ENCODE measurements at regions not wholly inside any gene's neighbourhood (a gene's known extent, or its start where the extent isn't known, plus 50 kb on each side); places are given as distances from the start of the nearest gene placed in this dataset.

GRCh38 chr12:43057566-43057965 lies 468.0 kb upstream of the PRICKLE1 start:
- no peaks in the 10 kb centered on the region for H3K36me3 ChIP-seq
- no peaks in the 10 kb centered on the region for H3K9me3 ChIP-seq
- no peak overlapping the region for H3K27ac ChIP-seq
- TF ChIP-seq POLR2A (IDR thresholded peaks at IDR 0.05) (no peak), CTCF (IDR thresholded peaks at IDR 0.05) (no peak), EP300 (IDR thresholded peaks at IDR 0.05) (no peak)
- no peaks in the 10 kb centered on the region for H3K27me3 ChIP-seq
- DNase-seq (ENCODE audit: low spot score in 2 of 2): no peak
- H3K4me1 ChIP-seq: no peaks in the 10 kb centered on the region
- no peak overlapping the region for H3K4me3 ChIP-seq

- DNase-seq (ENCODE audit: low spot score in 2 of 2): no peak
- H3K36me3 ChIP-seq: no peaks in the 10 kb centered on the region
- H3K4me3 ChIP-seq: no peak overlapping the region
- TF ChIP-seq EP300 (IDR thresholded peaks at IDR 0.05): no peak
- TF ChIP-seq CTCF (IDR thresholded peaks at IDR 0.05): no peak
- TF ChIP-seq POLR2A (IDR thresholded peaks at IDR 0.05): no peak
- H3K27ac ChIP-seq: no peak overlapping the region
- no peaks in the 10 kb centered on the region for H3K27me3 ChIP-seq
- 84 to 89% methylated on average over 2 of the region's 2 CpGs for WGBS, 2 donors
- no peaks in the 10 kb centered on the region for H3K4me1 ChIP-seq
- H3K9me3 ChIP-seq: no peaks in the 10 kb centered on the region
These were observed 464.5 kb upstream of the PRICKLE1 start for GRCh38 chr12:43054085-43054484.

- H3K4me1 ChIP-seq: no peaks in the 10 kb centered on the region
- no peak overlapping the region for H3K4me3 ChIP-seq
- H3K27me3 ChIP-seq: no peaks in the 10 kb centered on the region
- no peak overlapping the region for H3K27ac ChIP-seq
- WGBS, 2 donors: 57 to 63% methylated on average over 6 of the region's 6 CpGs
- no peaks in the 10 kb centered on the region for H3K9me3 ChIP-seq
- H3K36me3 ChIP-seq: no peaks in the 10 kb centered on the region
- no peak for DNase-seq (ENCODE audit: low spot score in 2 of 2)
- TF ChIP-seq EP300 (IDR thresholded peaks at IDR 0.05) (no peak), CTCF (IDR thresholded peaks at IDR 0.05) (no peak), POLR2A (IDR thresholded peaks at IDR 0.05) (no peak)
These were observed 462.9 kb upstream of the PRICKLE1 start for GRCh38 chr12:43052441-43052840.

- Histone ChIP-seq H3K27me3 (no peaks in the 10 kb centered on the region), H3K4me3 (no peak overlapping the region), H3K9me3 (no peaks in the 10 kb centered on the region), H3K4me1 (no peaks in the 10 kb centered on the region), H3K27ac (no peak overlapping the region), H3K36me3 (no peaks in the 10 kb centered on the region)
- 92 to 93% methylated on average over 2 of the region's 2 CpGs for WGBS, 2 donors
- DNase-seq (ENCODE audit: low spot score in 2 of 2): no peak
- TF ChIP-seq CTCF (IDR thresholded peaks at IDR 0.05): no peak
- TF ChIP-seq EP300 (IDR thresholded peaks at IDR 0.05): no peak
- TF ChIP-seq POLR2A (IDR thresholded peaks at IDR 0.05): no peak
These were observed 454.7 kb upstream of the PRICKLE1 start for GRCh38 chr12:43044241-43044640.

- 57 to 58% methylated on average over 3 of the region's 3 CpGs for WGBS, 2 donors
- no peak for DNase-seq (ENCODE audit: low spot score in 2 of 2)
- Histone ChIP-seq H3K4me1 (no peaks in the 10 kb centered on the region), H3K9me3 (no peaks in the 10 kb centered on the region), H3K36me3 (no peaks in the 10 kb centered on the region), H3K27ac (no peak overlapping the region), H3K27me3 (no peaks in the 10 kb centered on the region), H3K4me3 (no peak overlapping the region)
- no peak for TF ChIP-seq CTCF (IDR thresholded peaks at IDR 0.05)
- no peak for TF ChIP-seq EP300 (IDR thresholded peaks at IDR 0.05)
These were observed 449.4 kb upstream of the PRICKLE1 start for GRCh38 chr12:43038991-43039390.

Measured in tibial nerve (tissue), 4 donors.